ENCODE measurements at regions not wholly inside any gene's neighbourhood (a gene's known extent, or its start where the extent isn't known, plus 50 kb on each side); places are given as distances from the start of the nearest gene placed in this dataset.

- no peak overlapping the region for H3K9ac ChIP-seq (ENCODE audit: low read depth in 1 of 2, low read length in 2 of 2)
- no peak overlapping the region for H3K27ac ChIP-seq (ENCODE audit: low read depth in 1 of 2, low read length in 2 of 2)
- WGBS = 89% methylated on average over 5 of the region's 5 CpGs
- H3K4me3 ChIP-seq (ENCODE audit: low read depth in 1 of 3, low read length in 3 of 3) = no peak overlapping the region
- DNase-seq (ENCODE audit: low spot score) = no peak
- no peaks in the 10 kb centered on the region for H3K4me1 ChIP-seq (ENCODE audit: control insufficient read depth in 4 of 4, insufficient read depth in 4 of 4, low read length in 3 of 4)
- H3K36me3 ChIP-seq (ENCODE audit: control insufficient read depth in 4 of 4, insufficient read depth in 3 of 4, low read depth in 1 of 4, low read length in 3 of 4) = no peaks in the 10 kb centered on the region
- TF ChIP-seq HNF4A (conservative IDR thresholded peaks at IDR 0.05) (no peak), EGR1 (IDR thresholded peaks at IDR 0.05; ENCODE audit: low read depth in 2 of 2) (no peak), HNF4G (IDR thresholded peaks at IDR 0.05) (no peak), NR2F2 (IDR thresholded peaks at IDR 0.05) (no peak), JUND (IDR thresholded peaks at IDR 0.05) (no peak), GABPA (IDR thresholded peaks at IDR 0.05 in 1 of 2, conservative IDR thresholded peaks at IDR 0.05 in 1 of 2) (no peak), TAF1 (conservative IDR thresholded peaks at IDR 0.05) (no peak), RXRA (IDR thresholded peaks at IDR 0.05) (no peak), YY1 (IDR thresholded peaks at IDR 0.05) (no peak), ATF3 (IDR thresholded peaks at IDR 0.05) (no peak), RAD21 (IDR thresholded peaks at IDR 0.05) (no peak), SP1 (IDR thresholded peaks at IDR 0.05) (no peak), FOXA1 (IDR thresholded peaks at IDR 0.05) (no peak), ZBTB33 (IDR thresholded peaks at IDR 0.05) (no peak)
- TF ChIP-seq, protein P1, sequence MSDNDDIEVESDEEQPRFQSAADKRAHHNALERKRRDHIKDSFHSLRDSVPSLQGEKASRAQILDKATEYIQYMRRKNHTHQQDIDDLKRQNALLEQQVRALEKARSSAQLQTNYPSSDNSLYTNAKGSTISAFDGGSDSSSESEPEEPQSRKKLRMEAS (IDR thresholded peaks at IDR 0.05) = no peak
- TF ChIP-seq, protein P2, sequence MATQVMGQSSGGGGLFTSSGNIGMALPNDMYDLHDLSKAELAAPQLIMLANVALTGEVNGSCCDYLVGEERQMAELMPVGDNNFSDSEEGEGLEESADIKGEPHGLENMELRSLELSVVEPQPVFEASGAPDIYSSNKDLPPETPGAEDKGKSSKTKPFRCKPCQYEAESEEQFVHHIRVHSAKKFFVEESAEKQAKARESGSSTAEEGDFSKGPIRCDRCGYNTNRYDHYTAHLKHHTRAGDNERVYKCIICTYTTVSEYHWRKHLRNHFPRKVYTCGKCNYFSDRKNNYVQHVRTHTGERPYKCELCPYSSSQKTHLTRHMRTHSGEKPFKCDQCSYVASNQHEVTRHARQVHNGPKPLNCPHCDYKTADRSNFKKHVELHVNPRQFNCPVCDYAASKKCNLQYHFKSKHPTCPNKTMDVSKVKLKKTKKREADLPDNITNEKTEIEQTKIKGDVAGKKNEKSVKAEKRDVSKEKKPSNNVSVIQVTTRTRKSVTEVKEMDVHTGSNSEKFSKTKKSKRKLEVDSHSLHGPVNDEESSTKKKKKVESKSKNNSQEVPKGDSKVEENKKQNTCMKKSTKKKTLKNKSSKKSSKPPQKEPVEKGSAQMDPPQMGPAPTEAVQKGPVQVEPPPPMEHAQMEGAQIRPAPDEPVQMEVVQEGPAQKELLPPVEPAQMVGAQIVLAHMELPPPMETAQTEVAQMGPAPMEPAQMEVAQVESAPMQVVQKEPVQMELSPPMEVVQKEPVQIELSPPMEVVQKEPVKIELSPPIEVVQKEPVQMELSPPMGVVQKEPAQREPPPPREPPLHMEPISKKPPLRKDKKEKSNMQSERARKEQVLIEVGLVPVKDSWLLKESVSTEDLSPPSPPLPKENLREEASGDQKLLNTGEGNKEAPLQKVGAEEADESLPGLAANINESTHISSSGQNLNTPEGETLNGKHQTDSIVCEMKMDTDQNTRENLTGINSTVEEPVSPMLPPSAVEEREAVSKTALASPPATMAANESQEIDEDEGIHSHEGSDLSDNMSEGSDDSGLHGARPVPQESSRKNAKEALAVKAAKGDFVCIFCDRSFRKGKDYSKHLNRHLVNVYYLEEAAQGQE (IDR thresholded peaks at IDR 0.05) = no peak
- no peaks in the 10 kb centered on the region for H3K27me3 ChIP-seq (ENCODE audit: control insufficient read depth in 4 of 4, insufficient read depth in 4 of 4, low read length in 3 of 4)
- peaks cover 3 to 10% (median 7%) of the 10 kb centered on the region in 4 donors for H3K9me3 ChIP-seq (ENCODE audit: control insufficient read depth in 4 of 4, low read length in 3 of 4)
Observed at GRCh38 chr2:238552226-238552625, 125.5 kb downstream of the ASB1 start.

GRCh38 chr2:238553159-238553558 is 126.4 kb downstream of the ASB1 start:
- Histone ChIP-seq H3K9ac (ENCODE audit: low read depth in 1 of 2, low read length in 2 of 2) (no peak overlapping the region), H3K27ac (ENCODE audit: low read depth in 1 of 2, low read length in 2 of 2) (no peak overlapping the region), H3K27me3 (ENCODE audit: control insufficient read depth in 4 of 4, insufficient read depth in 4 of 4, low read length in 3 of 4) (no peaks in the 10 kb centered on the region), H3K4me1 (ENCODE audit: control insufficient read depth in 4 of 4, insufficient read depth in 4 of 4, low read length in 3 of 4) (no peaks in the 10 kb centered on the region), H3K9me3 (ENCODE audit: control insufficient read depth in 4 of 4, low read length in 3 of 4) (peaks cover 3 to 8% (median 6%) of the 10 kb centered on the region in 4 donors), H3K4me3 (ENCODE audit: low read depth in 1 of 3, low read length in 3 of 3) (no peak overlapping the region), H3K36me3 (ENCODE audit: control insufficient read depth in 4 of 4, insufficient read depth in 3 of 4, low read depth in 1 of 4, low read length in 3 of 4) (no peaks in the 10 kb centered on the region)
- DNase-seq (ENCODE audit: low spot score) = no peak
- WGBS = 79% methylated on average over 4 of the region's 4 CpGs
- TF ChIP-seq HNF4A (conservative IDR thresholded peaks at IDR 0.05) (no peak), JUND (IDR thresholded peaks at IDR 0.05) (no peak), CTCF (IDR thresholded peaks at IDR 0.05; ENCODE audit: low read depth, low read length, missing input control) (no peak), NR2F2 (IDR thresholded peaks at IDR 0.05) (no peak), GABPA (IDR thresholded peaks at IDR 0.05 in 1 of 2, conservative IDR thresholded peaks at IDR 0.05 in 1 of 2) (no peak)
- TF ChIP-seq, protein P1 (IDR thresholded peaks at IDR 0.05) = no peak
